GM12878 (cell line): ENCODE measurements at regions not wholly inside any gene's neighbourhood (a gene's known extent, or its start where the extent isn't known, plus 50 kb on each side); places are given as distances from the start of the nearest gene placed in this dataset.

Experiments used
- BRCA1 ChIP-seq: IDR thresholded peaks from 2 replicates; pipeline ENCODE4 v1.6.1; 2011; ENCODE audit warnings: low read depth, low read length, improper control_type of control experiment
- CREB1 ChIP-seq: IDR thresholded peaks from 2 replicates; pipeline ENCODE4 v1.6.1; 2012; ENCODE audit warnings: low read depth, mild to moderate bottlenecking, inconsistent platforms
- EP300 ChIP-seq, 2 experiments: fragments of 150-350 bp in 1 of 2; IDR thresholded peaks; 2 replicates each; pipeline ENCODE4 v1.6.1; 2011 to 2012; ENCODE audit warnings: low read depth in 2 of 2, low read length in 2 of 2, borderline replicate concordance in 1 of 2, improper control_type of control experiment in 1 of 2, inconsistent platforms in 1 of 2; ENCODE audit not compliant: control insufficient read depth in 1 of 2
- NFYB ChIP-seq: IDR thresholded peaks from 2 replicates; pipeline ENCODE4 v1.6.1; 2011; ENCODE audit warnings: low read depth, mild to moderate bottlenecking, low read length, improper control_type of control experiment, moderate library complexity; ENCODE audit not compliant: insufficient read depth
- PKNOX1 ChIP-seq: fragments of 450-650 bp; IDR thresholded peaks from 2 replicates; pipeline ENCODE4 v1.6.1; 2016; ENCODE audit warnings: mild to moderate bottlenecking
- RUNX3 ChIP-seq: IDR thresholded peaks from 2 replicates; pipeline ENCODE4 v1.6.1; 2012; ENCODE audit warnings: low read length, inconsistent platforms
- TCF3 ChIP-seq: IDR thresholded peaks from 2 replicates; pipeline ENCODE4 v1.6.1; 2012; ENCODE audit warnings: low read depth, mild to moderate bottlenecking, low read length, borderline replicate concordance; ENCODE audit not compliant: insufficient read depth
- USF2 ChIP-seq: IDR thresholded peaks from 2 replicates; pipeline ENCODE4 v1.6.1; 2011; ENCODE audit warnings: low read depth, low read length, improper control_type of control experiment, borderline replicate concordance
- ZBTB4 ChIP-seq: fragments of 450-650 bp; formaldehyde crosslinking; IDR thresholded peaks from 2 replicates; pipeline ENCODE4 v1.4.0; 2022; ENCODE audit warnings: mild to moderate bottlenecking, moderate library complexity

- no peak for TF ChIP-seq ZBTB4
- TF ChIP-seq PKNOX1: no peak
- no peak for TF ChIP-seq USF2
- no peak for TF ChIP-seq EP300 (IDR thresholded peaks at IDR 0.05; ENCODE audit: borderline replicate concordance in 1 of 2, control insufficient read depth in 1 of 2, low read depth in 2 of 2, low read length in 2 of 2)
- no peak for TF ChIP-seq NFYB
- TF ChIP-seq CREB1: no peak
- TF ChIP-seq TCF3: no peak
- no peak for TF ChIP-seq RUNX3
- TF ChIP-seq BRCA1: no peak
Measured at GRCh38 chr3:39705351-39705900, 104.0 kb upstream of the MYRIP start (continued).
